Thyroid gland (tissue), 4 donors: ENCODE measurements at regions not wholly inside any gene's neighbourhood (a gene's known extent, or its start where the extent isn't known, plus 50 kb on each side); places are given as distances from the start of the nearest gene placed in this dataset.
A peak's percentile ranks its signal among the peaks of the same experiment; 100 is the strongest.

ENCODE experiments used
- DNase-seq, 2 donors: peaks; one replicate each; pipeline ENCODE4 v3.0.0-alpha.2; 2019
- H3K27ac ChIP-seq, 3 donors: fragments of 200-600 bp; sonication (generic); 1 replicate in 2 of 3; 2 replicates in 1 of 3; pipeline ENCODE4 v1.5.1; 2016 to 2019; ENCODE audit warnings: mild to moderate bottlenecking in 1 of 3, moderate library complexity in 1 of 3
- H3K27me3 ChIP-seq: fragments of 200-600 bp; sonication (generic); one replicate; pipeline ENCODE4 v1.5.1; 2019
- H3K36me3 ChIP-seq, 2 donors: fragments of 200-600 bp; sonication (generic); one replicate each; pipeline ENCODE4 v1.5.1; 2016 to 2019
- H3K4me1 ChIP-seq, 2 donors: fragments of 200-600 bp; sonication (generic); one replicate each; pipeline ENCODE4 v1.5.1; 2017 to 2019
- H3K4me3 ChIP-seq, 3 donors: fragments of 200-600 bp; sonication (generic); replicated peaks in 1 of 3; 1 replicate in 2 of 3; 2 replicates in 1 of 3; pipeline ENCODE4 v1.5.1; 2016; ENCODE audit warnings: mild to moderate bottlenecking in 1 of 3
- H3K9me3 ChIP-seq: fragments of 200-600 bp; sonication (generic); one replicate; pipeline ENCODE4 v1.5.1; 2017
- CTCF ChIP-seq, 6 experiments: fragments of 200-600 bp in 3 of 6; fragments of 450-650 bp in 3 of 6; sonication (generic) in 3 of 6; IDR thresholded peaks; one replicate each; pipeline ENCODE4 v1.5.1; 2016 to 2019; ENCODE audit warnings: antibody characterized with exemption in 6 of 6, mild to moderate bottlenecking in 2 of 6, inconsistent platforms in 1 of 6, moderate library complexity in 1 of 6
- POLR2A ChIP-seq, 2 donors: fragments of 450-650 bp; IDR thresholded peaks; one replicate each; pipeline ENCODE4 v1.6.1; 2017; ENCODE audit warnings: antibody characterized with exemption in 2 of 2, mild to moderate bottlenecking in 2 of 2, moderate library complexity in 1 of 2
- WGBS, 2 donors: methylation state at CpG; one replicate each; pipeline ENCODE4 v1.1.5; 2017; 5-methylcytosine and 5-hydroxymethylcytosine counted together
- intact Hi-C: fragments of 100-400 bp; cut with DNase I; formaldehyde crosslinking; loops from one replicate; pipeline ENCODE4 v1.15.1; 2023

- no peak overlapping the region for H3K4me3 ChIP-seq
- intact Hi-C loops: no loop called here
- 96 to 98% methylated on average over 5 of the region's 5 CpGs for WGBS, 2 donors
- no peaks in the 10 kb centered on the region for H3K4me1 ChIP-seq
- no peaks in the 10 kb centered on the region for H3K27me3 ChIP-seq
- TF ChIP-seq POLR2A (IDR thresholded peaks at IDR 0.05) (no peak), CTCF (IDR thresholded peaks at IDR 0.05) (no peak)
- no peaks in the 10 kb centered on the region for H3K36me3 ChIP-seq
- DNase-seq: no peak
- H3K27ac ChIP-seq: no peak overlapping the region
- H3K9me3 ChIP-seq: no peaks in the 10 kb centered on the region
Observed at GRCh38 chr3:24917908-24918307, 423.3 kb upstream of the THRB start.

- intact Hi-C loops: no loop called here
- Histone ChIP-seq H3K4me3 (no peak overlapping the region), H3K27ac (peak overlapping the region in 2 of 3 donors; percentile 21 to 58), H3K4me1 (peaks cover 7 to 11% of the 10 kb centered on the region in 2 donors), H3K9me3 (no peaks in the 10 kb centered on the region), H3K27me3 (no peaks in the 10 kb centered on the region), H3K36me3 (no peaks in the 10 kb centered on the region)
- 29 to 38% methylated on average over 2 of the region's 2 CpGs for WGBS, 2 donors
- no peak for TF ChIP-seq CTCF (IDR thresholded peaks at IDR 0.05)
- TF ChIP-seq POLR2A (IDR thresholded peaks at IDR 0.05): no peak
- DNase-seq: peak in 1 of 2 donors; percentile 13
Observed at GRCh38 chr3:24923570-24923969, 428.9 kb upstream of the THRB start.

- TF ChIP-seq CTCF (IDR thresholded peaks at IDR 0.05) (no peak), POLR2A (IDR thresholded peaks at IDR 0.05) (no peak)
- Histone ChIP-seq H3K9me3 (no peaks in the 10 kb centered on the region), H3K4me3 (no peak overlapping the region), H3K36me3 (no peaks in the 10 kb centered on the region), H3K27ac (no peak overlapping the region), H3K27me3 (no peaks in the 10 kb centered on the region), H3K4me1 (no peaks in the 10 kb centered on the region)
- 94 to 96% methylated on average over 1 of the region's 1 CpG for WGBS, 2 donors
- intact Hi-C loops: no loop called here
- DNase-seq: no peak
Observed at GRCh38 chr3:24929521-24929920, 434.9 kb upstream of the THRB start.

- Histone ChIP-seq H3K4me3 (no peak overlapping the region), H3K4me1 (no peaks in the 10 kb centered on the region), H3K27me3 (no peaks in the 10 kb centered on the region), H3K9me3 (no peaks in the 10 kb centered on the region), H3K27ac (no peak overlapping the region), H3K36me3 (no peaks in the 10 kb centered on the region)
- DNase-seq: no peak
- TF ChIP-seq POLR2A (IDR thresholded peaks at IDR 0.05): no peak
- TF ChIP-seq CTCF (IDR thresholded peaks at IDR 0.05): no peak
- intact Hi-C loops: no loop called here
- 85 to 88% methylated on average over 3 of the region's 3 CpGs for WGBS, 2 donors
Observed at GRCh38 chr3:24933401-24933800, 438.8 kb upstream of the THRB start.

GRCh38 chr3:24936574-24936973 is 441.9 kb upstream of the THRB start:
- H3K4me1 ChIP-seq: no peaks in the 10 kb centered on the region
- H3K36me3 ChIP-seq: no peaks in the 10 kb centered on the region
- H3K4me3 ChIP-seq: no peak overlapping the region
- WGBS, 2 donors: 31 to 45% methylated on average over 1 of the region's 1 CpG
- H3K9me3 ChIP-seq: no peaks in the 10 kb centered on the region
- no peak for TF ChIP-seq CTCF (IDR thresholded peaks at IDR 0.05)
- TF ChIP-seq POLR2A (IDR thresholded peaks at IDR 0.05): no peak
- no peak for DNase-seq
- intact Hi-C loops: no loop called here
- H3K27me3 ChIP-seq: no peaks in the 10 kb centered on the region
- H3K27ac ChIP-seq: no peak overlapping the region
